ENCODE measurements at regions not wholly inside any gene's neighbourhood (a gene's known extent, or its start where the extent isn't known, plus 50 kb on each side); places are given as distances from the start of the nearest gene placed in this dataset.

- DNase-seq (ENCODE audit: low read depth), result no peak
- H3K4me3 ChIP-seq (ENCODE audit: control insufficient read depth, low read depth, low read length), result no peak overlapping the region
- no peak for TF ChIP-seq CTCF (IDR thresholded peaks at IDR 0.05; ENCODE audit: control insufficient read depth, insufficient read depth, low read depth, low read length, missing control alignments)
Observed at GRCh38 chr11:25206762-25207161, 709.9 kb downstream of the LUZP2 start.

- DNase-seq (ENCODE audit: low read depth), result no peak
- TF ChIP-seq CTCF (IDR thresholded peaks at IDR 0.05; ENCODE audit: control insufficient read depth, insufficient read depth, low read depth, low read length, missing control alignments), result no peak
- no peak overlapping the region for H3K4me3 ChIP-seq (ENCODE audit: control insufficient read depth, low read depth, low read length)
Observed at GRCh38 chr11:25211635-25212254, 714.9 kb downstream of the LUZP2 start.

GRCh38 chr11:25214535-25215176 lies 717.8 kb downstream of the LUZP2 start:
- no peak for DNase-seq (ENCODE audit: low read depth)
- TF ChIP-seq CTCF (IDR thresholded peaks at IDR 0.05; ENCODE audit: control insufficient read depth, insufficient read depth, low read depth, low read length, missing control alignments), result no peak

GRCh38 chr11:25218036-25218435 lies 721.2 kb downstream of the LUZP2 start:
- no peak for TF ChIP-seq CTCF (IDR thresholded peaks at IDR 0.05; ENCODE audit: control insufficient read depth, insufficient read depth, low read depth, low read length, missing control alignments)
- DNase-seq (ENCODE audit: low read depth), result no peak
- no peak overlapping the region for H3K4me3 ChIP-seq (ENCODE audit: control insufficient read depth, low read depth, low read length)

More at GRCh38 chr11:25214535-25215176, 717.8 kb downstream of the LUZP2 start:
- no peak overlapping the region for H3K4me3 ChIP-seq (ENCODE audit: control insufficient read depth, low read depth, low read length)

- DNase-seq (ENCODE audit: low read depth), result no peak
- H3K4me3 ChIP-seq (ENCODE audit: control insufficient read depth, low read depth, low read length), result no peak overlapping the region
- no peak for TF ChIP-seq CTCF (IDR thresholded peaks at IDR 0.05; ENCODE audit: control insufficient read depth, insufficient read depth, low read depth, low read length, missing control alignments)
Observed at GRCh38 chr11:25225078-25225477, 728.2 kb downstream of the LUZP2 start.

- no peak for TF ChIP-seq CTCF (IDR thresholded peaks at IDR 0.05; ENCODE audit: control insufficient read depth, insufficient read depth, low read depth, low read length, missing control alignments)
- DNase-seq (ENCODE audit: low read depth), result no peak
- H3K4me3 ChIP-seq (ENCODE audit: control insufficient read depth, low read depth, low read length), result no peak overlapping the region
Observed at GRCh38 chr11:25242928-25243327, 746.1 kb downstream of the LUZP2 start.

Measured in AG09309 (cell line).